Adipocyte (in vitro differentiated cells): ENCODE measurements at regions not wholly inside any gene's neighbourhood (a gene's known extent, or its start where the extent isn't known, plus 50 kb on each side); places are given as distances from the start of the nearest gene placed in this dataset.
A peak's percentile ranks its signal among the peaks of the same experiment; 100 is the strongest.

Experiments
- DNase-seq: peaks from one replicate; pipeline ENCODE4 v3.0.0-alpha.2; 2015; ENCODE audit warnings: low read depth
- H3K27me3 ChIP-seq: replicated peaks from 2 replicates; pipeline ENCODE4 v1.7.0; 2013; ENCODE audit warnings: mild to moderate bottlenecking, low read length, moderate library complexity; ENCODE audit not compliant: control insufficient read depth, insufficient read depth
- H3K36me3 ChIP-seq: 2 replicates; pipeline ENCODE4 v1.7.0; 2013; ENCODE audit warnings: low read length, mild to moderate bottlenecking, moderate library complexity; ENCODE audit not compliant: control insufficient read depth, insufficient read depth, severe bottlenecking
- H3K4me1 ChIP-seq: 2 replicates; pipeline ENCODE4 v1.7.0; 2013; ENCODE audit warnings: mild to moderate bottlenecking, low read length, moderate library complexity; ENCODE audit not compliant: control insufficient read depth, insufficient read depth
- H3K4me3 ChIP-seq: 2 replicates; pipeline ENCODE4 v1.7.0; 2013; ENCODE audit warnings: mild to moderate bottlenecking, low read length, moderate library complexity
- H3K9ac ChIP-seq: 2 replicates; pipeline ENCODE4 v1.7.0; 2013; ENCODE audit warnings: mild to moderate bottlenecking, low read length, moderate library complexity
- H3K9me3 ChIP-seq: 2 replicates; pipeline ENCODE4 v1.7.0; 2013; ENCODE audit warnings: mild to moderate bottlenecking, low read length, moderate library complexity; ENCODE audit not compliant: control insufficient read depth

- peaks cover 7% of the 10 kb centered on the region for H3K4me1 ChIP-seq
- no peak for DNase-seq
- H3K27me3 ChIP-seq = no peaks in the 10 kb centered on the region
- no peaks in the 10 kb centered on the region for H3K9me3 ChIP-seq
- H3K36me3 ChIP-seq = no peaks in the 10 kb centered on the region
- H3K4me3 ChIP-seq = no peak overlapping the region
- H3K9ac ChIP-seq = no peak overlapping the region
Measured at GRCh38 chr1:198445872-198446271, 94.6 kb downstream of the ATP6V1G3 start.

DNA sequence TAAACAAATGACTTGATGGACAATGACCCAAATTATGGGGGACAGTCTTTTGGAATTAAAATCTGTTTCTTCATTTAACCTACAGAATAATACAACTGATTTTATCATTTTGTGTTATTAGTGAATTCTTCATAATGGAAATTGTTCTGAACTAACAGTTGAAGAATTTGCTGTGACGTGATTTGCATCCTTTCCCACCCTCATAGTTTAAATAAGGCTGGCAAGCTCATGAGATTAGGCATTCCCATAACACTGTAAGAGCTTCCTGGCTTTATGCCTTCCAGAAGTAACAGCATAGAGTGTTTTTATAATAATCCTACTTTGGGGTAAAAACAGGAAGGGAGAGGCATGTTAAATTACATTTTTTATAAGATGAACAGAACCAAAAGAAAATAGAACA, 95.7 kb downstream of the ATP6V1G3 start:
- no peaks in the 10 kb centered on the region for H3K36me3 ChIP-seq
- no peak overlapping the region for H3K4me3 ChIP-seq
- peaks cover 7% of the 10 kb centered on the region for H3K4me1 ChIP-seq
- DNase-seq = peak; percentile 68
- H3K27me3 ChIP-seq = no peaks in the 10 kb centered on the region
- H3K9ac ChIP-seq = no peak overlapping the region
- no peaks in the 10 kb centered on the region for H3K9me3 ChIP-seq

GRCh38 chr1:198443365-198444233, 96.9 kb downstream of the ATP6V1G3 start:
- Histone ChIP-seq H3K9ac (no peak overlapping the region), H3K9me3 (no peaks in the 10 kb centered on the region), H3K4me3 (no peak overlapping the region), H3K36me3 (no peaks in the 10 kb centered on the region), H3K4me1 (peaks cover 2% of the 10 kb centered on the region), H3K27me3 (no peaks in the 10 kb centered on the region)
- peak; percentile 90 for DNase-seq

DNA sequence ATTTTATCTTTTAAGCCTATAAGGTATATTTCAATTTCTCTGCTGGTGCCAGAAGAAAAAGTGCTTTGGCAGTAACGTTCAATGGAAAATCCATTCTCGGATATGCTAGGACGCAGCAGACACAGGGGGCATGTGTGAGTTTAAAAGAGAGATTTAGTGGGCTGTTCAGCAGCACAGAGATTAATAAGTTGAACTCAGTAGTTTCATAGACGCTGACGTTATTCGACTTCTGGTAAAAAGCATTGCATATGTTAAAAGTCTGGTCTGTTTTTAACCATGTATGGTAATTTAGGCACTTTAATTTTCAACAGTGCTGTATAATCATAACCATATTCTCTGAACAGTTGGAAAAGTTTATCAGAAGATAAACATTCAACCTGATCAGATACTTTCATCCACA, 99.6 kb downstream of the ATP6V1G3 start:
- H3K4me3 ChIP-seq = no peak overlapping the region
- H3K9ac ChIP-seq = no peak overlapping the region
- no peaks in the 10 kb centered on the region for H3K27me3 ChIP-seq
- no peak for DNase-seq
- peaks cover 2% of the 10 kb centered on the region for H3K4me1 ChIP-seq
- H3K36me3 ChIP-seq = no peaks in the 10 kb centered on the region
- H3K9me3 ChIP-seq = no peaks in the 10 kb centered on the region

DNA sequence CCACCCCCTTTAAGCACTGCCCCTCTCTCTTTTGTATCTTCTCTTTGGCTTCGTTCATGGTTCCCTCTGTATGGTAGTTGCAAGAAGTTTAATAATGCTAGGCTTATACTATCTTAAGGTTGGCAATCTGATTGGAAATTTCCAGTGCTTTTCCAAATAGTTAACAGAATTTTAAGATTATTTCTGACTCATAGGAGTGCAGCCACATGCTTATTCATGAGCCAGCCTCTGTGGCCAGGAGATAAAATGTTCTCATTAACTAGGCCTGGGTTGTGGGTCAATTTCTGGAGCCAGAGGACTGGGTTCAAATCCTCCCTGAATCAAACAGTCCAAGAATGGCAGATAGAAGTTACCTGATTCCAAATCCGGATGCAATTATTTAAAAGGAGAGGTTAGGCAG, 103.1 kb downstream of the ATP6V1G3 start:
- H3K9me3 ChIP-seq = no peaks in the 10 kb centered on the region
- no peak overlapping the region for H3K9ac ChIP-seq
- DNase-seq = peak; percentile 25
- no peak overlapping the region for H3K4me3 ChIP-seq
- no peaks in the 10 kb centered on the region for H3K4me1 ChIP-seq
- H3K36me3 ChIP-seq = no peaks in the 10 kb centered on the region
- H3K27me3 ChIP-seq = no peaks in the 10 kb centered on the region

- H3K4me1 ChIP-seq = no peaks in the 10 kb centered on the region
- peak; percentile 27 for DNase-seq
- H3K9me3 ChIP-seq = peaks cover 7% of the 10 kb centered on the region
- no peaks in the 10 kb centered on the region for H3K36me3 ChIP-seq
- no peak overlapping the region for H3K4me3 ChIP-seq
- no peak overlapping the region for H3K9ac ChIP-seq
- no peaks in the 10 kb centered on the region for H3K27me3 ChIP-seq
Measured at GRCh38 chr1:198436276-198436675, 104.2 kb downstream of the ATP6V1G3 start.

GRCh38 chr1:198435056-198435455, 105.4 kb downstream of the ATP6V1G3 start:
- no peaks in the 10 kb centered on the region for H3K4me1 ChIP-seq
- H3K27me3 ChIP-seq = no peaks in the 10 kb centered on the region
- H3K36me3 ChIP-seq = no peaks in the 10 kb centered on the region
- no peak overlapping the region for H3K4me3 ChIP-seq
- H3K9me3 ChIP-seq = peaks cover 7% of the 10 kb centered on the region
- no peak overlapping the region for H3K9ac ChIP-seq
- no peak for DNase-seq

DNA sequence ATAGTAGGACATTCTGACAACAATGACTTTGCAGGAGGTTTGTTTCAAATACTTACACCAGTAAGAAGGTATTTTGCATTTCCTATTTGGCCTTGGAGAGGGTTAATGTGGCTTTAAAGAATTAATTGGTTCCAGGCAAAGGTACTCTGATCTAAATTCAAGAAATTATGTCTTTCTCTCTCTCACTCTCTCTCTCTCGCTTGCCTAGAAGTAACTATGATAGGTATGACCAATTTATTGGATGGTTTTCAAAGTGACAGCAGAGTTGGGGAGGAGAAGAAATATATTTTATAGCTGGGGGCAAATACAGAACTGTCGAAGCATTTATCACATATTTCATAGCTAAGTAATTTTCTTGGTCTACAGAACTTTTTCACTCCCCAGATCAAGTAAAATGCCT, 116.0 kb downstream of the ATP6V1G3 start:
- no peaks in the 10 kb centered on the region for H3K4me1 ChIP-seq
- H3K27me3 ChIP-seq = no peaks in the 10 kb centered on the region
- H3K9ac ChIP-seq = no peak overlapping the region
- no peak overlapping the region for H3K4me3 ChIP-seq
- DNase-seq = no peak
- H3K9me3 ChIP-seq = no peaks in the 10 kb centered on the region
- no peaks in the 10 kb centered on the region for H3K36me3 ChIP-seq

- Histone ChIP-seq H3K9ac (no peak overlapping the region), H3K4me3 (no peak overlapping the region), H3K36me3 (no peaks in the 10 kb centered on the region), H3K4me1 (no peaks in the 10 kb centered on the region), H3K9me3 (no peaks in the 10 kb centered on the region), H3K27me3 (no peaks in the 10 kb centered on the region)
- DNase-seq = no peak
Measured at GRCh38 chr1:198423673-198424072, 116.8 kb downstream of the ATP6V1G3 start.

- Histone ChIP-seq H3K27me3 (no peaks in the 10 kb centered on the region), H3K36me3 (no peaks in the 10 kb centered on the region), H3K9me3 (no peaks in the 10 kb centered on the region), H3K4me3 (no peak overlapping the region), H3K4me1 (no peaks in the 10 kb centered on the region), H3K9ac (no peak overlapping the region)
- no peak for DNase-seq
Measured at GRCh38 chr1:198417039-198417438, 123.4 kb downstream of the ATP6V1G3 start.

- Histone ChIP-seq H3K4me3 (no peak overlapping the region), H3K9ac (no peak overlapping the region), H3K36me3 (no peaks in the 10 kb centered on the region), H3K9me3 (no peaks in the 10 kb centered on the region), H3K4me1 (no peaks in the 10 kb centered on the region), H3K27me3 (no peaks in the 10 kb centered on the region)
- DNase-seq = peak; percentile 25
Measured at GRCh38 chr1:198416296-198416695, 124.2 kb downstream of the ATP6V1G3 start.

DNA sequence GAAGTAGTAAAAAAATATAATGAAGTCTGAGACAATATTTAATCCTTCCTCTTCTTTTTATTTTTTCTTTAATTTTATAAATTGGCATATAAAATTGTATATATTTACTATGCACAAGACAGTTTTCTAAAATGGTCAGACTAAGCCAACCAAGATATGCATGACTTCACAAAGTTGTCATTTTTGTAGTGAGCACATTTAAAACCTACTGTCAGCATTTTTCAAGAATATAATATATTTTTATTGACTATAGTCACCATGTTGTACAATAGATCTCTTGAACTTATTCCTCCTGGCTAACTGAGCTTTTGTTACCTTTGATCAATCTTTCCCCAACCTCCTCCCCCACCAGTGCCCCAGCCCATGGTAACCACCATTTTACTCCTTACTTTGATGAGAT, 129.2 kb downstream of the ATP6V1G3 start:
- no peaks in the 10 kb centered on the region for H3K27me3 ChIP-seq

More for the DNA sequence above, 129.2 kb downstream of the ATP6V1G3 start:
- H3K9ac ChIP-seq = no peak overlapping the region
- H3K4me3 ChIP-seq = no peak overlapping the region
- H3K9me3 ChIP-seq = no peaks in the 10 kb centered on the region
- no peaks in the 10 kb centered on the region for H3K36me3 ChIP-seq
- H3K4me1 ChIP-seq = no peaks in the 10 kb centered on the region
- no peak for DNase-seq
